WTC11 (cell line): ENCODE measurements at regions not wholly inside any gene's neighbourhood (a gene's known extent, or its start where the extent isn't known, plus 50 kb on each side); places are given as distances from the start of the nearest gene placed in this dataset.

Experiments used
- ATAC-seq: fragments of 200-7000 bp; cut with Tn5 transposase; 2 replicates; pipeline ENCODE4 v1.10.0; 2021; ENCODE audit warnings: mild to moderate bottlenecking, moderate library complexity
- CTCF ChIA-PET: fragments of 300-600 bp; sonication (Branson Sonifier 250); formaldehyde crosslinking; loops from one replicate; lab custom pipeline; 2021; ENCODE audit warnings: antibody characterized with exemption; lab: Charles Lee
- POLR2A ChIA-PET: fragments of 350-600 bp; sonication (Branson Sonifier 250); formaldehyde crosslinking; loops from one replicate; lab custom pipeline; 2021; ENCODE audit warnings: antibody characterized with exemption; lab: Charles Lee
- DNase-seq: peaks from one replicate; pipeline ENCODE4 v3.0.0; 2021; ENCODE audit warnings: low spot score
- H3K27ac Mint-ChIP-seq: 2 replicates; pipeline ENCODE4 v1.8.0; 2021; ENCODE audit warnings: mixed read lengths
- H3K27me3 Mint-ChIP-seq: 2 replicates; pipeline ENCODE4 v1.8.0; 2021; ENCODE audit warnings: low read depth, mild to moderate bottlenecking, moderate library complexity, mixed read lengths
- H3K36me3 Mint-ChIP-seq: 2 replicates; pipeline ENCODE4 v1.8.0; 2021; ENCODE audit warnings: mixed read lengths
- H3K4me1 Mint-ChIP-seq: 2 replicates; pipeline ENCODE4 v1.8.0; 2022; ENCODE audit warnings: mixed read lengths
- H3K4me3 Mint-ChIP-seq: 2 replicates; pipeline ENCODE4 v1.8.0; 2021; ENCODE audit warnings: mild to moderate bottlenecking, moderate library complexity, mixed read lengths
- H3K9me3 Mint-ChIP-seq: 2 replicates; pipeline ENCODE4 v1.8.0; 2021; ENCODE audit warnings: mixed read lengths
- GABPB1 ChIP-seq: sonication (generic); formaldehyde crosslinking; IDR thresholded peaks from 2 replicates; pipeline ENCODE4 v1.8.1; 2023; ENCODE audit warnings: mild to moderate bottlenecking, missing genetic modification reagents
- HMGXB4 ChIP-seq: sonication (generic); formaldehyde crosslinking; IDR thresholded peaks from 2 replicates; pipeline ENCODE4 v1.8.1; 2023; ENCODE audit warnings: mild to moderate bottlenecking, moderate library complexity, missing genetic modification reagents
- JUN ChIP-seq: sonication (generic); formaldehyde crosslinking; IDR thresholded peaks from 2 replicates; pipeline ENCODE4 v1.8.0; 2023; ENCODE audit warnings: mild to moderate bottlenecking, missing genetic modification reagents
- KAT7 ChIP-seq: sonication (generic); formaldehyde crosslinking; IDR thresholded peaks from 2 replicates; pipeline ENCODE4 v1.8.1; 2023; ENCODE audit warnings: missing genetic modification reagents, mild to moderate bottlenecking, borderline replicate concordance
- MLX ChIP-seq: sonication (generic); formaldehyde crosslinking; IDR thresholded peaks from 2 replicates; pipeline ENCODE4 v1.8.1; 2023; ENCODE audit warnings: mild to moderate bottlenecking, missing genetic modification reagents, moderate library complexity
- MYBL2 ChIP-seq: sonication (generic); formaldehyde crosslinking; IDR thresholded peaks from 2 replicates; pipeline ENCODE4 v1.8.1; 2023; ENCODE audit warnings: mild to moderate bottlenecking, moderate library complexity, missing genetic modification reagents
- NR2C2 ChIP-seq: sonication (generic); formaldehyde crosslinking; IDR thresholded peaks from 2 replicates; pipeline ENCODE4 v1.8.0; 2022; ENCODE audit warnings: mild to moderate bottlenecking, missing genetic modification reagents
- PREB ChIP-seq: sonication (generic); formaldehyde crosslinking; IDR thresholded peaks from 2 replicates; pipeline ENCODE4 v1.8.1; 2022; ENCODE audit warnings: mild to moderate bottlenecking, missing genetic modification reagents, moderate library complexity, borderline replicate concordance
- TCF7 ChIP-seq: sonication (generic); formaldehyde crosslinking; IDR thresholded peaks from 2 replicates; pipeline ENCODE4 v1.8.0; 2022; ENCODE audit warnings: mild to moderate bottlenecking, low read depth, missing genetic modification reagents, moderate library complexity
- TP53 ChIP-seq: sonication (generic); formaldehyde crosslinking; IDR thresholded peaks from 2 replicates; pipeline ENCODE4 v1.8.1; 2023; ENCODE audit warnings: mild to moderate bottlenecking, missing genetic modification reagents
- ZNF263 ChIP-seq: sonication (generic); formaldehyde crosslinking; IDR thresholded peaks from 2 replicates; pipeline ENCODE4 v1.8.1; 2022; ENCODE audit warnings: low read depth, mild to moderate bottlenecking, moderate library complexity, missing genetic modification reagents
- ZNF423 ChIP-seq: fragments of 250-450 bp; sonication (Bioruptor Pico); IDR thresholded peaks from 2 replicates; pipeline ENCODE4 v2.1.2; 2022; ENCODE audit warnings: mild to moderate bottlenecking, moderate library complexity
- TF ChIP-seq, protein P1 (sequence below): sonication (generic); formaldehyde crosslinking; IDR thresholded peaks from 2 replicates; pipeline ENCODE4 v1.8.0; 2022; ENCODE audit warnings: missing genetic modification reagents
- TF ChIP-seq, protein P2 (sequence below): sonication (generic); formaldehyde crosslinking; IDR thresholded peaks from 2 replicates; pipeline ENCODE4 v1.8.0; 2022; ENCODE audit warnings: mild to moderate bottlenecking, missing genetic modification reagents

DNA sequence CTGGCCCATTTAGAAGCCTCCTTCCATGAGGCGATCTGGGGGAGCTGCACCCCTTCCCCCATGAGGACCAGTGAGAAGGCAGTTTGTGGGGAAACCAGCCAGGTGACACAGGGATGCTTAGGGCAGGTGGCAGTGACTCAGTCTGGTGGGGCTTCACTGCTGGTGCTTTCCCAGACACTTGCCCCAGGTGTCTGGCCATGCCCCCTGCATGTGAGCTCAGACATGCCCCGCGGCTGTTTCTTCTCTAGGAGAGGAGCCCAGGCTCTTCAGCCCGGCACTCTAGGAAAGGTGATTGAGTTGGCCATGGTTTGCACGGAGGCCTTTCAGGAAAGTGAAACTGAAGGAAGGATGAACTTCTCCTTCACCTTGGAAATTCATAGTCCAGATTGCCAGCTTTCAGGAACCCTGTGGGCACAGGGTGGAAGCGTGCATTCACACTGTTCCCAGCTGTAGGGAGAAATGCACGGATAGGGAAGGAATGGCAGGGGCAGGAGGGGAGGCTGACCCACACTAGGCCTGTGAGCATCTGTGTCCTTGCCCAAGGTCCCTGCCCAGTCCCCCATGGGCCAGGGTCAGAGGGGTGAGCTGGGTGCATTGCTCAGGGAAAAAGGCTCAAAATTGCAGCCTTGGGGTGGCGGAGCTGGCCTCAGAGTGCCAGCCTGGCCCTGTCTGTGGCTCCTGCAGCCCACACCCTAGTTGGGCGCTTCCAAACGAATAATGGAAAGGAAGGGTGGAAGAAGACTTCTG, 359.1 kb downstream of the GLRX3 start:
- no peak for ATAC-seq
- DNase-seq, result no peak
- Mint-ChIP-seq H3K4me1 (no peaks in the 10 kb centered on the region), H3K4me3 (no peak overlapping the region), H3K27ac (no peak overlapping the region), H3K36me3 (peaks cover 80% of the 10 kb centered on the region), H3K9me3 (peaks cover 84% of the 10 kb centered on the region), H3K27me3 (peaks cover 27% of the 10 kb centered on the region)
- ChIA-PET POLR2A (no interaction called here), CTCF (no interaction called here)
- TF ChIP-seq KAT7, result no peak
- TF ChIP-seq MYBL2 (CRISPR knock-in tag), result no peak
- no peak for TF ChIP-seq NR2C2
- TF ChIP-seq, protein P1, sequence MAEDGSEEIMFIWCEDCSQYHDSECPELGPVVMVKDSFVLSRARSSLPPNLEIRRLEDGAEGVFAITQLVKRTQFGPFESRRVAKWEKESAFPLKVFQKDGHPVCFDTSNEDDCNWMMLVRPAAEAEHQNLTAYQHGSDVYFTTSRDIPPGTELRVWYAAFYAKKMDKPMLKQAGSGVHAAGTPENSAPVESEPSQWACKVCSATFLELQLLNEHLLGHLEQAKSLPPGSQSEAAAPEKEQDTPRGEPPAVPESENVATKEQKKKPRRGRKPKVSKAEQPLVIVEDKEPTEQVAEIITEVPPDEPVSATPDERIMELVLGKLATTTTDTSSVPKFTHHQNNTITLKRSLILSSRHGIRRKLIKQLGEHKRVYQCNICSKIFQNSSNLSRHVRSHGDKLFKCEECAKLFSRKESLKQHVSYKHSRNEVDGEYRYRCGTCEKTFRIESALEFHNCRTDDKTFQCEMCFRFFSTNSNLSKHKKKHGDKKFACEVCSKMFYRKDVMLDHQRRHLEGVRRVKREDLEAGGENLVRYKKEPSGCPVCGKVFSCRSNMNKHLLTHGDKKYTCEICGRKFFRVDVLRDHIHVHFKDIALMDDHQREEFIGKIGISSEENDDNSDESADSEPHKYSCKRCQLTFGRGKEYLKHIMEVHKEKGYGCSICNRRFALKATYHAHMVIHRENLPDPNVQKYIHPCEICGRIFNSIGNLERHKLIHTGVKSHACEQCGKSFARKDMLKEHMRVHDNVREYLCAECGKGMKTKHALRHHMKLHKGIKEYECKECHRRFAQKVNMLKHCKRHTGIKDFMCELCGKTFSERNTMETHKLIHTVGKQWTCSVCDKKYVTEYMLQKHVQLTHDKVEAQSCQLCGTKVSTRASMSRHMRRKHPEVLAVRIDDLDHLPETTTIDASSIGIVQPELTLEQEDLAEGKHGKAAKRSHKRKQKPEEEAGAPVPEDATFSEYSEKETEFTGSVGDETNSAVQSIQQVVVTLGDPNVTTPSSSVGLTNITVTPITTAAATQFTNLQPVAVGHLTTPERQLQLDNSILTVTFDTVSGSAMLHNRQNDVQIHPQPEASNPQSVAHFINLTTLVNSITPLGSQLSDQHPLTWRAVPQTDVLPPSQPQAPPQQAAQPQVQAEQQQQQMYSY (CRISPR knock-in tag), result no peak
- no peak for TF ChIP-seq JUN (CRISPR knock-in tag)
- TF ChIP-seq TP53 (CRISPR knock-in tag), result no peak
- no peak for TF ChIP-seq TCF7 (CRISPR knock-in tag)
- no peak for TF ChIP-seq PREB (CRISPR knock-in tag)
- TF ChIP-seq GABPB1 (CRISPR knock-in tag), result no peak

DNA sequence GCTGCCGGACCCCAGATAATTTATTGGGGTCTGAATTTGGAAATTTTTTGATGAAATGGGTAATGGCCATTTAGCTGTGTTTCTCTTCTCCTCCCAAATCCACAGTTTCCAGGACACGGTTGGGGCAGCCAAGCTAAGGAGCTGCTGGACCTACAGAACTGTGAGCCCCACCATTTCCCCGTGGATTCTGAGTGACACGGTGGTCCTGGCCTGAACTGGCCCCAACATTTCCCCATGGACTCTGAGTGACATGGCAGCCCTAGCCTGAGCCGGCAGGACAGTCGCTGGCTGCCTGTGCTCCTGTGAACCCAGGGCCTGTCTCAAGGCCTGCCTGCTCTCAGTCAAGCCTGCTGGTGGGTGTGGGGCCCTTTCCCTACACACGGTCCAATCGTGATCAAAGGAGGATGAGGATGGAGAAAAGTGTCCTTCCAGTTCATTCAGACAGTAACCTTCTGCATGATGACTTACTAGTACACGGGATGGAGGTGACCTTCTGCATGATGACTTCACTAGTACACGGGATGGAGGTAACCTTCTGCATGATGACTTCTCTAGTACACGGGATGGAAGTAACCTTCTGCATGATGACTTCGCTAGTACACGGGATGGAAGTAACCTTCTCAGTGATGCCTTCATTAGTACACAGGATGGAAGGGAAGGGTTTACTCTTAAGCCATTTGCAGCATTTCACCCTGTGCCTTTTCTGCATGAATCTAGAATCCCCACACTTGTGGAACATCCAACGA, 359.9 kb downstream of the GLRX3 start:
- Mint-ChIP-seq H3K27me3 (peaks cover 26% of the 10 kb centered on the region), H3K4me1 (no peaks in the 10 kb centered on the region), H3K9me3 (peaks cover 86% of the 10 kb centered on the region), H3K27ac (no peak overlapping the region), H3K36me3 (peaks cover 80% of the 10 kb centered on the region), H3K4me3 (no peak overlapping the region)
- TF ChIP-seq, protein P2, sequence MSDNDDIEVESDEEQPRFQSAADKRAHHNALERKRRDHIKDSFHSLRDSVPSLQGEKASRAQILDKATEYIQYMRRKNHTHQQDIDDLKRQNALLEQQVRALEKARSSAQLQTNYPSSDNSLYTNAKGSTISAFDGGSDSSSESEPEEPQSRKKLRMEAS, result no peak
- TF ChIP-seq GABPB1 (CRISPR knock-in tag) (no peak), MLX (CRISPR knock-in tag) (no peak), HMGXB4 (no peak), ZNF263 (CRISPR knock-in tag) (no peak), ZNF423 (CRISPR knock-in tag) (no peak)
- DNase-seq (no peak), ATAC-seq (no peak)
- POLR2A ChIA-PET, result no interaction called here
- CTCF ChIA-PET, result no interaction called here
